NCI-H526 treated with DMSO at 0.1 percent for 48 hours (cell line): ENCODE measurements at regions not wholly inside any gene's neighbourhood (a gene's known extent, or its start where the extent isn't known, plus 50 kb on each side); places are given as distances from the start of the nearest gene placed in this dataset.

Source experiments
- DNase-seq: peaks from one replicate; lab custom pipeline; 2025; lab: John Stamatoyannopoulos, UW

DNA sequence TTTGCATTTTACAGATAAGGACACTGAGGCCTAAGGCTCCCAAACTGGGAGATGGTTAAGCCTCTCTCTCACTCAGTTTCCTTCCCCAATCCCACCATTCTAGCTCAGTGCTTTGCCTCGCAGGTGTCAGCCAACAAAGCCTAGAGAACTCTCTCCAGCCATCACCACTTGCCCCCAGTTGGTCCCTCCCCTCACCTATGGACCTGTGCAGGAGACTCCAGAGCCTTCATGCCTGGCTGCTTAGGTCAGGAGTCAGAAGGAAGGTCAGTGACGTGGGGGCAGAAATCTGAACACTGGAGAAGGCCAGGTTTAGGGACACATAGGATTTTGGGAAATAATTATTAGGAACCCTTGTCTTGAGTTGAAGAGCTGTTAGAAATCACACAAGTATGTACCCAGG lies 295.3 kb downstream of the PTPRU start:
- no peak for DNase-seq

DNA sequence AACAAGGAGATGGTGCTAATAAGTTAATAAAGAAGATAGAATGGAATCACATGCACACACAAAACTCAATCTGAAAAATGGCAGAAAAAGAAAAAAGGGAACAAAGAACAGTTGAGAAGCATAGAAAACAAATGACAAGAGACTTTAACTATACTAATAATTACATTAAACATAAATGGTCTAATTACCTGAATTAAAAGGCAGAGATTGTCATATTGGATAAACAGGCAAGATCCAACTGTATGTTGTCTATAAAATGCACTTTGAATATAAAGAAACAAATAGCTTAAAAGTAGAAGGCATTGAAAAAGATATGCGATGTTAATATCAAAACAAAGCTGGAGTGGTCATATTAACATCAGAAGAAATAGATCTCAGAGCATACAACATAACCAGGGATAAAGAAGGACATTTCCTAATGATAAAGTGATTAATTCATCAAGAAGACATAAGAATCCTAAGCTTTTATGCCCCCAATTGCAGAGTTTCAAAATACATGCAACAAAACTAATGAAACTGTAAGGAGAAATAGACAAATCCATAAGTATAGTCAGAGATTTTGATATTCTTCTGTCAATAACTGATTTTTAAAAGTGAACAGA lies 293.5 kb downstream of the PTPRU start:
- DNase-seq = no peak

DNA sequence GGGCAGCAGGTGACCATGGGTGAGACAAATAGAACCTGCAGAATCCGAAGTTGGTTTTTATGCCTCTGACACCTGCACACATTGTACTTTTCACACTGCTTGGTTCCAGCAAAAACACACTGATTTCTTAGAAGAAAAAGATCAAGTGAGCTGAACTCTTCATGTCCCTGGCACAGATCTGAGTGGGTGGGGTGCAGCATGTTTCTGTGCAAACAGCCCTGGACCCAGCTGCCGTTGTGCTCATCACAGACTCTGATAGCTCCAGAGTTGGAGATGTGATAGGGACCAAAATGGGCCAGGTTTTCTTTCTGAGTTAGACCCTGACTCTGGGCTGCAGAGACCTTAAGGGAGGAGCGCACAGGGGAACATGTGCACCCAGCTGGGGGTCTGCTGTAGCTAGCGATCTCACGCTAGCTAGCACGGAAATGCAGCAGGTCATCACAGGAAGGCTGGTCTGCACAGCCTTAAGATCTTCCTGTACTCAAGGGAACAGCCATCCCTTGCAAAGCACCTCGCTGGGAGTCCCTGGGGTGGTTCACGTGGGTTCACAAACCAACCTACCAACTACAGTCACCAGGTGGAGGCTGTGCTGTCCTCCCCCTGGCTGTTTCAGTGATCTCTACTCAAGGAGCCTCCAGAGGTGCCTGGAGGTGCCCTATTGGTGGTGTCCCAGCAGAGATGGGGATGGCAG lies 291.1 kb downstream of the PTPRU start:
- no peak for DNase-seq

- no peak for DNase-seq
Measured at GRCh38 chr1:29525941-29526340, 289.6 kb downstream of the PTPRU start.

DNA sequence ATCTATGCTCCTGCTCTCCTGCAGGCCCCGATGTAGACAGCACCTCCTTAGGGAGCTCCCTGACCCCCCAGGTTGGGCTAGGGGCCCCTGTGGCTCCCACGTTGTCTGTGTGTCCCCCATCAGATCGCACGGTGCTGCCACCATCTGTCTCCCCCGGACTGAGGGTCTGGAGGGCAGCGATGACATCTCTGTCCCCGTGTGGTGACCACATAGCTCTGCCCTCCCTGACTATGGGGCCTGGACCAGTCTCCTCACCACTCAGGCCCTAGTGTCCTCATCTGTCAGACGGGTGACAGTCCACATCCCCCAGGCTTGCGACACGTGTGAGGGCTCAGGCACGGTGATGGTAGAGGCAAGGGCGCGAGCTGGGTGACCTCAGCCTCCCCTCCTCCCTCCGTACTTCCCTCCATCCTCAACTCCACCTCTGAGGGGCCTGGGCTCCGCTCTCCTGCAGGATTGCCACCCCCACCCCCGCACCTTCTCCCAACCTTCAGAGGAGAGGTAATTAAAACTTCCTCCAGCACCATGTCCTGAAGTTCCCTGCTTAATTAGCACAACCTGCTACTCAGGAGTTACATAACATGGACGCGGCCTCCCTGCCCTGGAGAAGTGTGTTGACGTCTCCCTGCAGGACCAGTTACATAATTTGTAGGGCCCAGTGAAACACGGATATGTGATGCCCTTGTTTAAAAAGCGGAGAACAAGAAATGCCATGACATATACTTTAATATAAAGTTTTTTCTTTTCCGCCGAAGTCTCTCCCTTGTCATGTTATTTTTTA lies 288.2 kb downstream of the PTPRU start:
- no peak for DNase-seq

DNA sequence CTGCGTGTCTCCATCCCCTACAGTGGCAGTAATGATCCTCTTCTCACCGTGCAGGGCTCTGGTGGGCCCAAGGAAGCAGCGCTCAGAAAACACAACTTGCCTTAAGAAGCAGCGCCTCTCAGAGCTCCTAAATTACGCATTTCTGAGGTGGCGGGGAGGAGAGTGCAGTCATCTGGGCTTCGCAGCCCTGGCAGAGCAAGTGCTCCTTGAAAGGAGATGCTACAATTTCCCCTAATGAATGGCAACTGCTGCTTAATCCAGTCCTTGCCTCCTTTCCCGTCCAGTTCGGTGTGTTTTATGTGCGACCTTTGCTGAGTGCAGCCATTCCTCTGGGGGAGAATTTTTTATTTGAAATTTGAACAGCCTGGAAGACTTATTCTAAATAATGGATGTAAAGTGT lies 287.3 kb downstream of the PTPRU start:
- peak; percentile 81 for DNase-seq

- DNase-seq = peak; percentile 95
Measured at GRCh38 chr1:29523136-29523535, 286.8 kb downstream of the PTPRU start.

DNA sequence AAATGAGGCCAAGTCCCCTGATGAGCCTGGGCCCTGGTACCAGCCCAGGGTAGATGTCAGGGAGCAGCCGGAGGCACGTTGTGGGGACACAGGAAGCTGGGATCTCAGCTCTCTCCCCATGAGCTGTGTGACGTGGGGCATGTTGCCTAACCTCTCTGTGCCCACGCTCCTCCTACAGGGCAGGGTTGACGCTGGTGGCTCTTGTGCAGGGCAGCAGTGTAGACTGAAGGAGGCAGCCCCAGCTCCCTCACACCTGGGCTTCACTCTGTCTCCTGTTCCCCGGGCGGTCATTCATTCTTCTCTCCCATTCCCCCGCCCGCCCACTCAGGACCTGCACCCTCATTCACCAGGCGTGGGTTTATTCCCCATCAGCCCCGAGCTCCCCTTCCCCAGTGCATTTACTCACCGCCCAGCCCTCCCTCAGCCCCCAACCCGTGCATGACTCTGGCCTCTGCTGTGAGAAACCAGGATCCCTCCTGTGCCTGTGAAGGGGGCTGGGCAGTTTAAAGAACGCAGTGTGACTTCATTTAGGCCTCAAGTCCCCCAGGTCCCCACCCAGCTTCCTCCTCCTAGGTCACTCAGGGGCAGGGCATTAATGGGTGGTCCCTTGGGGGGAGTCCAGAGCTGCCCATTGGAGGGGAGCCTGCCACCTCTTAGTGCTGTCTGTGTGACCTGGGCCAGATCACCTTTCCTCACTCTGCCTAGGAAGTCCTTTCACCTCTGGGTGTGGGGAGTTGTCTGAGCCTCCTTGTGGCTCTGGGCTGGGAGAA lies 285.7 kb downstream of the PTPRU start:
- no peak for DNase-seq

- no peak for DNase-seq
Measured at GRCh38 chr1:29521438-29521715, 285.1 kb downstream of the PTPRU start.

- no peak for DNase-seq
Measured at GRCh38 chr1:29520571-29521437, 284.5 kb downstream of the PTPRU start.

DNA sequence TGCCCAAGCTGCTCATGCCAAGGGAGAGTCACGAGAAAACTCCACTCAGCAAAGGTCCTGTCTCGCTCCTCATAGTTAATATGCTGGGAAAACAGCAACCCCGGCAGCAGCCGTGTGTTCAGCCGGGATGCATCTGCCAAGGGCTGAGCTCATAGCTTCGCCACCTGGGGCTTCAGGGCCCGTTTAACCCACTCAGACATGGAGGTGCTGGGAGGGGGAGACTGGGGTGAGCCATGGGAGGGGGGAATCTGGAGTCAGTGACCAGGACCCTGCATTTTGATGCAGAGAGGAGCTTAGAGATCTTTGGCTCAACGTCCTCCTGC lies 283.4 kb downstream of the PTPRU start:
- no peak for DNase-seq

- no peak for DNase-seq
Measured at GRCh38 chr1:29519108-29519787, 282.9 kb downstream of the PTPRU start.

DNA sequence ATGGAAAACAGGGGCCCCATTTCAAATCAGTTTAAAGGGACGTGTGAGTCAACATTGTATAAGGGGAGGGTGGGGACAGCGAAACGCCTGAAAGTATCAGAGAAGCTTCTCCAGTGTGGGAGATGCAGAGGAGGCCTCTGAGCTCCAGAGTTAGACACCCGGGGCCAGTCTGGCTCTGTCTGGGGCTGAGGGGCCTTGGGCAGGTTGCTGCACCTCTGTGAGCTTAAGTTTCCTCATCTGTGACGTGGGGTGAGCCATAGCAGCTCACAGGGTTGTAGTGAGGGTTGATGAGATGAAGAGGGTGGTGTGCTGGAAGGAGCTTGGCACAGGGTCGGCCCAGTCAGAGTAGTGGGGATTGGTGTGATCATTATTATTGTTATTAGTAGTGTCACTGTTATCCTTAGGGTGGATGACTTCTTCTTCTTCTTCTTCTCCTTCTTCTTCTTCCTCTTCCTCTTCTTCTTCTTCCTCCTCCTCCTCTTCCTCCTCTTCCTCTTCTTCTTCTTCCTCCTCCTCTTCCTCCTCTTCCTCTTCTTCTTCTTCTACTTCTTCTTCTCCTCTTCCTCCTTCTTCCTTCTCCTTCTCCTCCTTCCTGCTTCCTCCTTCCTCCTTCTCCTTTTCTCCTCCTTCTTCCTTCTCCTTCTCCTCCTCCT lies 282.0 kb downstream of the PTPRU start:
- no peak for DNase-seq

GRCh38 chr1:29517251-29518086 lies 281.1 kb downstream of the PTPRU start:
- no peak for DNase-seq

DNA sequence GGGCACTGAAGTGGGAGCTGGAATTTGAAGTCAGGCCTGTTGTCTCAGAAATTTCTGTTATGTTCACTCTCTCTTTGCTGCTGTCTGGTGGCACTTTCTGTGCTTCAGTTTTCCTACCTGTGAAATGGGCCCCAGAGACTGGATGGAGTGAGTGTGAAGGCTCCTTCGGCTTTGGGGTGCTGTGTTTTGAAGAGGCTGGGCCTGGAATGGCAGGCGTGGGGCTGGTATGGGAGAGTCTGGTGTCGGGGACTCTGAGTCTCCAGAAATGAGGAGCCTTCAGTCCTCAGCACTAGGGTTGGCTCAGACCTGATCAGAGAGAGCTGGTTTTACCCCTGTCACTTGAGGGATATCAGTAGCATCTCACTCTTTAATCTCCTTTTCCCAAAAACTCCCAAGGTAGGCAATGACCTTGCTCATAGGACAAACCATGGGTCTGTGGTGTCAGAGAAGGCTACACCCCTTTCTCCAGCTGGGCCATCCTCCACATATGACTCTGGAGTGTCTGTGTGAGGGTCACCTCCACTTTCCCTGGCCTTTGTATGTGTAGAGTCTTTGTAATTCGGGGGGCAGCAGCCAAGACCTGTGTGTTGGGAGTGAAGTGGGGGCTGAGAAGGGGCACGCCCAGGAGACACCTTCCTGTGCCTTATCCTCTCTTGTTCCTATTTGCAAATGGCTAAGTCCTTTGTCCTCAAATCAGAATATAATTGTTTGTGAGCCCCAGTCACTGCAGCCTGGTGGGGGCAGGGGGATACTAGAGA lies 279.9 kb downstream of the PTPRU start:
- DNase-seq = no peak

DNA sequence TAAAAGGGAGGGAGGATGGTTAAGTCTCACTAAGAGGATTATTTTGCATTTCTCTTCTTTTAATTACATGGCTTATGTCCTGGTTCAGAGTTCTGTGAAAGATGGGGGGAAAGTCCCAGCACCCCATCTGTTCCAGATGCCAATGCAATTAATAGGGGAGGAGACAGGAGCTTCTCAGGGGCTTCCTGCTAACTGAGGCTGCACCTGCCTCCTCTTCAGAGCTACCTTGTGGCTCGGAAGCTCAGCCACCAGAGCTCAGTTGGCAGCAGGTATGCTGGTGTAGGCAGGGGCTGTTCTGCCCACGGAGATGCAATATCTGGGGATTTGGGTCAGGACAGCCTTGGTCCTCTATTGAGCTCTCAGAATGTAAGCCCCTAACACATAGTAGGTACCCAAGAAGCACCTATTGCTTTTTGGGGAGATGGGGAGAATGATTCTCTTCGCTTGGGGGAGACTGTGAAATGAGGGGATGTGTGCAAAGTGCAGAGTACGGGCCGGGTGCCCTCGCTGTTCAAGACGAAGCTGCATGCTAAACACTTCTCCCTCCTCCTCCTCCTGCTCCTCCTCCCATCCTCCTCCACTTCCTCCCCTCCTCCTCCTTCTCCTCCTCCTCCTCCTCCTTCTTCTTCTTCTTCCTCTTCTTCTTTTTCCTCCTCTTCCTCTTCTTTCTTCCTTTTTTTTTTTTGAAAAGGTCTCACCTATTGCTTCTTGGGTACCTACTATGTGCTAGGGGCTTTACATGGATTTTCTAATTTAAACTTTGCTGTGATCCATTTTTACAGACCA lies 279.0 kb downstream of the PTPRU start:
- no peak for DNase-seq

- DNase-seq = no peak
Measured at GRCh38 chr1:29514361-29515169, 278.2 kb downstream of the PTPRU start.
